GM21529 (cell line): ENCODE measurements at regions not wholly inside any gene's neighbourhood (a gene's known extent, or its start where the extent isn't known, plus 50 kb on each side); places are given as distances from the start of the nearest gene placed in this dataset.
"Not testable (repeated sequence)": the region's sequence is repeated elsewhere in the genome, so short reads cannot be mapped to it uniquely, and the experiment has no call there.

Experiments
- ATAC-seq: cut with Tn5 transposase; IDR thresholded peaks from one replicate; pipeline ENCODE4 v1.9.1; 2021; ENCODE audit not compliant: unreplicated experiment

- no peak for ATAC-seq
Observed at GRCh38 chr3:10726787-10727186, 89.2 kb upstream of the SLC6A11 start.

- no peak for ATAC-seq
Observed at GRCh38 chr3:10729439-10729838, 86.6 kb upstream of the SLC6A11 start.

GRCh38 chr3:10732292-10732691 is 83.7 kb upstream of the SLC6A11 start:
- no peak for ATAC-seq

- no peak for ATAC-seq
Observed at GRCh38 chr3:10733297-10733696, 82.7 kb upstream of the SLC6A11 start.

GRCh38 chr3:10736444-10736843 is 79.6 kb upstream of the SLC6A11 start:
- not testable (repeated sequence) for ATAC-seq

- no peak for ATAC-seq
Observed at GRCh38 chr3:10737785-10738184, 78.2 kb upstream of the SLC6A11 start.

- peak; percentile 49 for ATAC-seq
Observed at GRCh38 chr3:10738688-10739372, 77.2 kb upstream of the SLC6A11 start.

- no peak for ATAC-seq
Observed at GRCh38 chr3:10740954-10741353, 75.1 kb upstream of the SLC6A11 start.

- no peak for ATAC-seq
Observed at GRCh38 chr3:10741891-10742671, 73.9 kb upstream of the SLC6A11 start.

- no peak for ATAC-seq
Observed at GRCh38 chr3:10743366-10744097, 72.5 kb upstream of the SLC6A11 start.

GRCh38 chr3:10744098-10744465 is 71.9 kb upstream of the SLC6A11 start:
- ATAC-seq, result no peak

- no peak for ATAC-seq
Observed at GRCh38 chr3:10745392-10745791, 70.6 kb upstream of the SLC6A11 start.

GRCh38 chr3:10746001-10746400 is 70.0 kb upstream of the SLC6A11 start:
- no peak for ATAC-seq

GRCh38 chr3:10746684-10747083 is 69.3 kb upstream of the SLC6A11 start:
- ATAC-seq, result no peak

GRCh38 chr3:10747341-10747740 is 68.7 kb upstream of the SLC6A11 start:
- ATAC-seq, result no peak

- no peak for ATAC-seq
Observed at GRCh38 chr3:10748040-10748439, 68.0 kb upstream of the SLC6A11 start.

- no peak for ATAC-seq
Observed at GRCh38 chr3:10753964-10754363, 62.1 kb upstream of the SLC6A11 start.

- ATAC-seq, result no peak
Observed at GRCh38 chr3:10756546-10756945, 59.5 kb upstream of the SLC6A11 start.

GRCh38 chr3:10757021-10757820 is 58.8 kb upstream of the SLC6A11 start:
- ATAC-seq, result no peak

GRCh38 chr3:10757821-10758130 is 58.3 kb upstream of the SLC6A11 start:
- ATAC-seq, result no peak

- ATAC-seq, result peak; percentile 67
Observed at GRCh38 chr3:10758304-10759037, 57.6 kb upstream of the SLC6A11 start.
